Neural cell (in vitro differentiated cells): ENCODE measurements at regions not wholly inside any gene's neighbourhood (a gene's known extent, or its start where the extent isn't known, plus 50 kb on each side); places are given as distances from the start of the nearest gene placed in this dataset.

Source experiments
- CTCF ChIP-seq: fragments of 450-650 bp; IDR thresholded peaks from 2 replicates; pipeline ENCODE4 v1.5.1; 2014; ENCODE audit warnings: antibody characterized with exemption, mild to moderate bottlenecking, moderate library complexity; ENCODE audit not compliant: poor library complexity, severe bottlenecking
- TF ChIP-seq, protein P1 (sequence below): IDR thresholded peaks from 2 replicates; pipeline ENCODE4 v1.6.1; 2012; ENCODE audit warnings: borderline replicate concordance

- TF ChIP-seq, protein P1, sequence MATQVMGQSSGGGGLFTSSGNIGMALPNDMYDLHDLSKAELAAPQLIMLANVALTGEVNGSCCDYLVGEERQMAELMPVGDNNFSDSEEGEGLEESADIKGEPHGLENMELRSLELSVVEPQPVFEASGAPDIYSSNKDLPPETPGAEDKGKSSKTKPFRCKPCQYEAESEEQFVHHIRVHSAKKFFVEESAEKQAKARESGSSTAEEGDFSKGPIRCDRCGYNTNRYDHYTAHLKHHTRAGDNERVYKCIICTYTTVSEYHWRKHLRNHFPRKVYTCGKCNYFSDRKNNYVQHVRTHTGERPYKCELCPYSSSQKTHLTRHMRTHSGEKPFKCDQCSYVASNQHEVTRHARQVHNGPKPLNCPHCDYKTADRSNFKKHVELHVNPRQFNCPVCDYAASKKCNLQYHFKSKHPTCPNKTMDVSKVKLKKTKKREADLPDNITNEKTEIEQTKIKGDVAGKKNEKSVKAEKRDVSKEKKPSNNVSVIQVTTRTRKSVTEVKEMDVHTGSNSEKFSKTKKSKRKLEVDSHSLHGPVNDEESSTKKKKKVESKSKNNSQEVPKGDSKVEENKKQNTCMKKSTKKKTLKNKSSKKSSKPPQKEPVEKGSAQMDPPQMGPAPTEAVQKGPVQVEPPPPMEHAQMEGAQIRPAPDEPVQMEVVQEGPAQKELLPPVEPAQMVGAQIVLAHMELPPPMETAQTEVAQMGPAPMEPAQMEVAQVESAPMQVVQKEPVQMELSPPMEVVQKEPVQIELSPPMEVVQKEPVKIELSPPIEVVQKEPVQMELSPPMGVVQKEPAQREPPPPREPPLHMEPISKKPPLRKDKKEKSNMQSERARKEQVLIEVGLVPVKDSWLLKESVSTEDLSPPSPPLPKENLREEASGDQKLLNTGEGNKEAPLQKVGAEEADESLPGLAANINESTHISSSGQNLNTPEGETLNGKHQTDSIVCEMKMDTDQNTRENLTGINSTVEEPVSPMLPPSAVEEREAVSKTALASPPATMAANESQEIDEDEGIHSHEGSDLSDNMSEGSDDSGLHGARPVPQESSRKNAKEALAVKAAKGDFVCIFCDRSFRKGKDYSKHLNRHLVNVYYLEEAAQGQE: no peak
- TF ChIP-seq CTCF: no peak
Observed at GRCh38 chr2:145649061-145649460, 1129.1 kb upstream of the ZEB2 start.
